ENCODE measurements at regions not wholly inside any gene's neighbourhood (a gene's known extent, or its start where the extent isn't known, plus 50 kb on each side); places are given as distances from the start of the nearest gene placed in this dataset.
"Not testable (repeated sequence)": the region's sequence is repeated elsewhere in the genome, so short reads cannot be mapped to it uniquely, and the experiment has no call there.

DNA sequence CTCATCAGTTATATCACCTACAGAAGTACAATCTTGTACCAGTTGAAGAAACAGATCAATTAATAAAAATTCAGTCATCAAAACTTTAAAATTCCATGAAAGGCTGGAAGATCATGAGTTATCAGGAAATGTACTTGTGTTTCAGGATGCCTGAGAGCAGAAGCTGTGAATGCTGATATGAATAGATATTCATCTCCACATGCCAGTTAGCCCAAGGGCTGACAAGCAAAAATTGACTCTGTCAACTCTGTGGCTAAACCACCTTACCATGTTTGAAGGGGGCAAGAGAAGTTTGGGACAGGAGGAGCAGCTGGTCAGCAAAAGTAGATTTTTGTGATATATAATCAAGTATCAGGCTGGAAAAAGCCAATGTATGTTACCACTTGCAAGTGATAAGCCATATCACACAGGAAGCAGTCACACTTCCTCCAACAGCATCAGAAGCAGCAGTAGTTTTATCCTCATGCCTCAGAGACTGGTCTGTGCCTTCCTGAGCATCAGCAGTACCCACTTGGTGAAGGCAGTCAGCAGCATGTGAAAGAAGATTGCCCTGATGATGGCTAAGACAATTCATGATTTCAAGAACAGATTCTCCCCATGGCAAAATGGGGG lies 328.2 kb upstream of the CNTNAP5 start:
- DNase-seq (ENCODE audit: low read depth, low spot score) = no peak

DNA sequence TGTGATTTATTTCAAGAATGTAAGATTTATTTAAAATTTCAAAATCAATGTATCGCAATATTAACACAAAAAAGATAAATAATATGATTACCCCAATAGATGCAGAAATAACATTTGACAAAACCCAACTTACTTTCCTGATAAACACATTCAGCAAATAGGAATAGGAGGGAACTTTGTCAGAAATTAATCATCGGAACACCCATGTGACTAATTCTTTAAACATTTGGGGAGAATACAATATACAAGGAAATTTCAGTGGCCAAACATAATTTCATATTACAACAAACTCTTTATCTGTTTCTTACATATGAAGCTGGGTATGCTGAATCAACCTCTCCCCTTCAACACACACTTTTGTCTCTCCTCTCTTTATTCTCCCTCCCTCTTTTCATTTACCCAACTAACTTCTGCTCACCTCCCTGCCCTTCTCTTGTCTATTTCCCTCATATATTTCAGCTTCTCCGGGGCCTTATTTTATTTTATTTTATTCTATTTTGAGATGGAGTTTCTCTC lies 309.6 kb upstream of the CNTNAP5 start:
- no peak for DNase-seq (ENCODE audit: low read depth, low spot score)

DNA sequence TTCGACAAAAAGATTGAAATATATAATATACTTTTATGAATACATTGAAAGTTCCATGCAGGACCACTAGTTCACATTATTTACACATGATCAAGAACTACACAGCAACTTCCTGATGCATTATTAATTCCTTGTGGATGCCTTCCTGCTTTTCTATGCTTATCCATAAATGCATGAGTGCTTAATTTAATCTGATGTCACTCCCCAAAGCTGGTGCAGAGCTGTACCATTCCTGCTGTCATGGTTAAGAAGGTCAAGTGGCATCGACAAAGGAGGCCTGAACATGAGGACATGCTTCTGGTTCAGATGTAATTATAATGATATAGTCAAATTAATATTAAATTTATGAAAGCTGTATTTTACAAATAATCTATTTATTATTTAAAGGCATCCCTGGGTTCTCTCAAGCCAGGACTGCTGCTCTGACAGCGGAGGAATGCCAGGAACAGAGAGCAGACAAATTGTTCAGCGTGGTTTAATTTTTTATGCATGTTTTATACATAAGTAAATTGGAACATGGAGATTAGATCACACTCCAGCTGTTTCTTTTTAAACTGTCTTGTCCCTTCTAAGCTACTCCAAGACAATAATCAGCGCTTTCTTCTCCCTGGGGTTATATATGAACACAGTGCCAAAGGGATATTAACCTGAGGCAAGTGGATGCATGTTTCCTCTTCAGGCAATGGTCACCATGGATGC lies 307.3 kb upstream of the CNTNAP5 start:
- no peak for DNase-seq (ENCODE audit: low read depth, low spot score)

DNA sequence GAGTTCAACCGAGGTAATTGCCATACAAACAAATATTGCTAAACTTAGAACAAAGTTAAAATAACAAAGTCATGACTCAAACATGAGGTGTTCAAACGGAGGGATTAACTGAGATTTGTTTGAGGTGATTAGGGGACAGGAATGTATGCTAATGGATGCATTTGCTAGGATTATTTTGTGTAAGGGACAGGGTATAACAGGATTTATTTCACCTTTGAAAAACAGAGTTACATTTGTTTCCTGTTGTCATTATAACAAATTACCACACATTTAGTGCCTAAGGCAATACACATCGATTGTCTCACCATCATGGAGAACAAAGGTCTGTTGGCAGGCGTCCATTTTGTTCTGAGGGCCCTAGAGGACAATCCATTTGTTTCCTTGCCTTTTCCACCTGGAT lies 304.3 kb upstream of the CNTNAP5 start:
- no peak for DNase-seq (ENCODE audit: low read depth, low spot score)

DNA sequence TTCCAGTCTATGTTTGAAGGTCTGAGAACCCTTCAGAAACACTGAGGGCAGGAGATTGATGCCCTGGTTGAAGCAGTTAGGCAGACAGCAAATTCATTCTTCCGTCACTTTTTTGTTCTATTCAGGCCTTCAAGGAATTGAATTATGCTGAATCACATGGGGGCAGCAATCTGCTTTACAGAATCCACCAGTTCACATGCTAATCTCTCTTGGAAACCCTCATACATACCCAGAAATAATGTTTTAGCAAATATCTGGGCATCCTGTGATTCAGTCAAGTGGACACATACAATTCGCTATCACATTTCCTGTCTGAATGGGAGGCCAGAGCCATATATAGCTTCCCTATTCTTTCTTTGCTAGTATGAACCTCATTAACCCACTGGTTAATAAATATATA lies 301.4 kb upstream of the CNTNAP5 start:
- DNase-seq (ENCODE audit: low read depth, low spot score) = no peak

DNA sequence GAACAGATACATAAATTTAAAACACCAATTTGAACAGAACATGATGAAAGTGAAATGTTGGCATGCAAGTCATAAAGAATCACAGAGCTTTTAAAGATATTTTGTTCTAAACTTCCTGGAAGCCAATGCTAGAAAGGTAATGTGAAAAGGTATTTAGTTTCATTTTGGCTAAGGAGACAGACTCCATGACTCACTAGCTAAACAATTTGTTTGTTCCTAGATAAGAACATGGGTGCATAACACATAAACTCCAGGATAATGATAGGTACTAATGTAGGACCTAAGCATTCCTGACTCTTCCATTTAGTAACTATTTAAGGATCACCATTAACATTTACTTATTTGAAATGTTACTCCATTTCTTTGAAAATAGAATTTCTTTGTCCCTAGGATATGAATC lies 292.5 kb upstream of the CNTNAP5 start:
- DNase-seq (ENCODE audit: low read depth, low spot score) = no peak

DNA sequence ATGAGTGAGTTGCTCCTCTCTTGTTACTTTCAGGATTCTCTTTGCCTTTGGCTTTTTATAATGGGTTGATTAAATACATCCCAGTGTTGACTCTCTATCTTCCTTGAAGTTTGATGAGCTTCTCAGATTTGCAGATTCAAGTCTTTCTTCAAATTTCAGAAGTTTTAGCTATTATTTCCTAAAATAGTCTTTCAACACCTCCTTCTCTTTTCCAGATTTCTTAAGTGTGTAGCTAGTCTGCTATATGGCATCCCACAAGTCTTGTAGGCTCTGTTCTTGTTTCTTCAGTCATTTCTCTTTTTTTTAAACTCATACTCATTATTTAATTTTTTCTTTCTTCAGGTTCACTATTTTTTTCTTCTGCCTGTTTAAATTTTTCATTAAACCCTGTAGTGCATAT lies 287.7 kb upstream of the CNTNAP5 start:
- DNase-seq (ENCODE audit: low read depth, low spot score) = no peak

DNA sequence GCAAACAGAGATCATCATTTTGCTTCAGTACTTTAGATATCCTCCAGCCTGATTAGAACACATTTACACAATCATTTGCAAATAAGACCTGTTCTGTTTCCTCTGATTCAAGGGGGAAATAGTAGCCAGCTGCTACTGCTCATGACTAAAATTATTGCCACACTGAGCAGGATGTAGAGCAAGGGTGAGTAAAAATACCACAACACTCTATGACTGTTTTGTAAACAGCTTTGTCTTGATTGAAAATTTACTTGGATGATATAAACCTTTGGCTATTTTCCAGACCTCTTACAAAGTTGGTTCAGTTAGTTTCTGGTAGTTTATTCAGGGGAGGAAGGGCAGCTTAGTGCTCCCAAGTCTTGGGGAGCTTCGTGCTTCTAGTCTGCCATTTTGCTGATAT lies 286.4 kb upstream of the CNTNAP5 start:
- DNase-seq (ENCODE audit: low read depth, low spot score) = no peak

DNA sequence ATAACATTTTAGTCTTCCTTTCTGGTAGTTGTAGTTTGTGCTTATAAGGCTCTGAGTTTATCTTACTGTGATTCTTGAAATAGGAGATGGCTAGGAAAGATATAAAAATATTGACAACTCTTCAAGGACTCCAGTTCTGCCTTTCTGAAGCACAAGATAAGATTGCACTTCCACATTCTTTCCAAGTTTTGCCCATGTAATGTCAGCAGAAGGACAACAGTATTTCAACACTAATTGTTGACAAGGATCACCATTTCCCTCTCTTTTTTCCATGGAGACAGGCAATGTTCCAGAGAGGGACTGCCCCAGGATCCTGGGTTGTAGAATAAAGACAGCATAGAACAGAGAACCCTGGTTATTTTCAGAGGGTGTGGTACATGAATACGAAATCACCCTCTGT lies 279.1 kb upstream of the CNTNAP5 start:
- no peak for DNase-seq (ENCODE audit: low read depth, low spot score)

DNA sequence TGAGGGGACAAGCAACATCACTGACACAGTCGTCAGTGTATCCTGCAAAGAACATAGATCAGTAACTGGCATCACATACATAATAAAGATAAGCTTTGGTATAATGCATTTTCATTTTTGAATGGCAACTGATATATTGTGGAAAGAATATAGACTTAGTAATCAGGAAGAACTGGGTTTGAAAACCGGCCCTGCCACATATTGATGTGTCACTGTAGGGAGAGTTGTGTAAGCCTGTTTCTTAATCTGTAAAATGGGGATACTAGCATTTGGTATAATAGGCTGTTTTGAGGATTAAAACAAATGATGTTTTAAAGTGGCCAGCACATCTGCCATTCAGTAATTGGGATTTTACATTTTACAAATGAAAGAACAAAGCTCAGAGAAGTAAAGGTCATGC lies 277.8 kb upstream of the CNTNAP5 start:
- no peak for DNase-seq (ENCODE audit: low read depth, low spot score)

DNA sequence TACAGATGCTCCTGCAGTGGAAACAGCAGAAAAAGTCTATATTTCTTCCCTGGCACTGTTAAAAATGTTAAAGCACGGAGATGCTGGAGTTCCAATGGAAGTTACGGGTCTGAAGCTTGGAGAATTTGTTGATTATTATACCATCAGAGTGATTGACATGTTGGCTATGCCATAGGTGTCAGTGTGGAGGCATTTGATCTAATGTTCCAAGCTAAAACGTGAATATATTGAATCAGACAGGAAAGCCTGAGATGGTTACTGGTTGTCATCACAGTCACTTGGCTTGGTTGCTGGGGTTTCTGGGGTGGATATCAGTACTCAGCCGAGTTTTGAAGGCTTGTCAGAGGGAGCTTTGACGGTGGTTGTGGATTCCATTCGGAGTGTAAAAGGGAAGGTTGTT lies 262.9 kb upstream of the CNTNAP5 start:
- no peak for DNase-seq (ENCODE audit: low read depth, low spot score)

DNA sequence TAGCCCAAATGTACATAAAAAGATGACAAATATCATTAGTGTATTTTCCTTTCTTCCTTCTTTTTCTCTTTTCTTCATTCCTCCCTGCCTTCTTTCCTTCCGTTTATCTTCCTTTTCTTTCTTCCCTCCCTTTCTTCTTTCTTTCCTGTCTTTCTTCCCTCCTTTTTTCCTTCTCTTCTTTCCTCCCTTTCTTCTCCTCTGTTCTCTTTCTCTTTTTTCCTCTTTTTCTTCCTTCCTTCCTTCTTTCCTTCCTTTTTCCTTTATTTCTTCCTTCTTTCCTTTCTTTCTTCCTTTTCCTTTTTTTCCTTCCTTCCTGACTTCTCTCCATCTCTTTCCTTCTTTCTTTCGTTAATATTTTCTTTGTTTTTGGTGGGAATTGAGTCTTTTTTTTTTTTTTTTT lies 256.9 kb upstream of the CNTNAP5 start:
- no peak for DNase-seq (ENCODE audit: low read depth, low spot score)

DNA sequence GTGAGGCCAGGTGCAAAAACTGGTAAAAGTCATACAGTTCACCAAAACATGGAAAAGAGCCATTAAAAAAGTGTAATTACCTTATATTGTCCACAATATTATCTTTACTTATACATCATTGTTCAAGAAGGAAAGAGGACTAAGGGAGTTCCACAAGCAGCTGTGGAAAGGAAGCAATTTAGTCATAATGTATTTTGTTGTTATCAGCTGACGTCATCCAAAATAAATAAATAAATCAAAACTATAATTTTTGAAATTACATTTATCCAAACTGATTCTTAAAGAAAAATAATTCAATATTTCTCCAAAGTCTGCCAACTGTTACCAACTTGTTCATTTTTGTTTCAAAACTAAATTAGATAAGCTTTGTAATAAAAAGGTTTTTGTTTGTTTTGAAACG lies 256.1 kb upstream of the CNTNAP5 start:
- no peak for DNase-seq (ENCODE audit: low read depth, low spot score)

DNA sequence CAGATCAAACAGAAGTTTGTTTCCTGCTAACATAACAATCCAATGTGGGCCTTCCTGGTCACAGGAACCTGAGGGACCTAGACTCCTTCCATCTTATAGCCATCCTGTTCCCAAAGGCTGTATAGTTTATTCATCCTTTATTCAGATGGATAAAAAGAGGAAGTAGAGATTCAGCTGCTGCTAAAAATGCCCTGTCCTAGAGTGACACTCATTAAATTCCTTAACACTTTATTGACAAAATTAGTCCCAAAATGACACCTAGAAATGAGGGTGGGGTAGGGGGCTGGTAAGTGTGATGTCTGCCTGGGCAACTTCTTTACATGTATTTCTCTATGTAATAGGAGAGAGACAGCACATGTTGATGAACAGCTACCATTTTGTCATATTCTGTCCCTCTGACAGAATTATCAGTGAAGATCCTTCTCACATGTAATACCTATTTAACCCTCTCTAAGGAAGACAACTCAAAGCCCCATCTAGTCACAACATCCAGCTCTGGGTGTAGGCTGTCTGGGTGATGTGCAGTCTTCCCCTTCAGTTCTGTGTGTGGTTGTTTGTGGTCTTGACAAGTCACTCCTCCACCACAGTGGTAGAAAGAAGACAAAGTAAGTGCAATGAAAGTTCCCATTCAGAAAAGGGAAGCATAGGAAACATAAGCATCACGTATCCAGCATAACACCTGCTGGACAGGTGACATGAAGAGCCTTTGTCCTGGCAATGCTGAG lies 253.9 kb upstream of the CNTNAP5 start:
- DNase-seq (ENCODE audit: low read depth, low spot score) = no peak

DNA sequence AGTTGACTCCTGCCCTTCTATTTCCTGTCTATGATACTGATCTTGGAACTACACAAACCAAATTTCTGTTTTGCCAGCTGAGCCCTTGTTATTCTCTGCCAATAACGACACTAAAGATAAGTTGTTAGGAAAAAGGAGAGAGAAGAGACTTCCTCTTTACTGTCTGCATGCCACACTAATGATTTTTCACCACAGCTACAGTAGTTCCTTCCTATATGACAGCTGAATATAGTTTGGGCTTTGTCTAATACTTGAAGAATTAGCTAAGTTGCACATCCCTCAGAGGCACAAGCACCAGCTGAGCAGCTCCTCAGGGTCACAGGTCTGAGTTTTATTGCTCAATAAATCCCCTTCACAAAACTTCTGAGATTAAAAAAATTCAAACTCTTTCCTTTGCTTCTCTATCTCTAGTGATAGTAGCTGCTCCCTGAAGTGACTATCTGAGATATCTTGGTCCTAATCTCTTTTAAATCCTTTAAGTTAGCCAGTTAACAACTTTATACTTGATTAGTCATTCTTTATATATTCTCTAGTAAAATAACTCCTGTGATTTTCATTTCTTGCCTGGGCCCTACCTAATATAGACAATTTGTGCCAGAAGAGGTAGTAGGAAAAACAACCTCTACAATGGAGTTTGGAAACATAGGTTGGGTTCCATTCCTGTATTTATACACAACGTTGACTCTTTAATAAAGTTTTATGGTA lies 253.0 kb upstream of the CNTNAP5 start:
- DNase-seq (ENCODE audit: low read depth, low spot score) = no peak

DNA sequence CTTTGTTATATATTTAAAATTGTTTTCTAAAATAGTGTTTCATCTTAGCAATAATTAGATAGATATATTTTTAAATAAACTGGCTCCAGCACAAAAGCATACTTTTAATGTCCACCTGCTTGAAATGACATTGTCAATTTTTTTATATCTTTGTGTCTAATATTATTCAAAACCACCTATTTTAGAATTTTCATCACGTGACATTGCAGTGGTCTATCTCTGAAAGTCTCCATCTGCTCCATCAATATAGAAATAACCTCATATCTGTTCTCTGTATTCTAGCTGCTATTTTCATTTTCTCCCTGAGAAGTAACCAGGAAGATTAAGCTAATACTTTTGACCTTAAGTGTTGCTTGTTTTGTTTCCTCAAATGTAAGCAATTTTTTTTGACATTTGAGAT lies 248.0 kb upstream of the CNTNAP5 start:
- no peak for DNase-seq (ENCODE audit: low read depth, low spot score)

DNA sequence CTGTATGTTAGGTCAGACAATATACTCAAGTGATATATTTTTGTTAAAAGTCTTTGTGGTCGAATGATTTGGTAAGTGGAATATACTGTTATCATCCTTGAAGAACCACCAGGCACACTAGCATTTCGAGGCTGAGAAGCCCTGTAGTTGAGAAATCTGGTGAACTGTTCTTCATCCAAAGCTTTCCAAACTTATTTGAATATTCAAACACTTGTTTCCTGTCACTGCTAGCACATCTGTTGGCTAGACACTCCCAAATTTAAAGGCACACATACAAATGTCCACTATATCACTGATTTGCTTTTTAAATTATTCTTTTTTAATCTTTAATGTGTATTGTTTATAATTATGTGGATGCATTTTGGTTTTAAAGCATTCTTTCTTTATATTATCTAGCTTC lies 241.9 kb upstream of the CNTNAP5 start:
- DNase-seq (ENCODE audit: low read depth, low spot score) = no peak

DNA sequence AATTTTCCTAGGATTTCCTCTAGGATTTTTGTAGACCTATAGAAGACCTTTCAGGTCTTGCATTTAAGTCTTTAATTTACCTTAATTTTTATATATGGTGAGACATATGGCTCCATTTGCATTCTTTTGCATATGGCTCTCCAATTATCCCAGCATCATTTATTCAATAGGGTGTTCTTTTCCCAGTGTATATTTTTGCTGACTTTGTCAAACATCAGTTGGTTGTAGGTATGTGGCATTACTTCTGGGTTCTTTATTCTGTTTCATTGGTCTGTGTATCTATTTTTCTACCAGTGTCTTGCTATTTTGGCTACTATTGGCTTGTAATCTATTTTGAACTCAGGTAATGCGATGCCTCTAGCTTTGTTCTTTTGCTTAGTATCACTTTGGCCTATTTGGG lies 239.8 kb upstream of the CNTNAP5 start:
- DNase-seq (ENCODE audit: low read depth, low spot score) = no peak

DNA sequence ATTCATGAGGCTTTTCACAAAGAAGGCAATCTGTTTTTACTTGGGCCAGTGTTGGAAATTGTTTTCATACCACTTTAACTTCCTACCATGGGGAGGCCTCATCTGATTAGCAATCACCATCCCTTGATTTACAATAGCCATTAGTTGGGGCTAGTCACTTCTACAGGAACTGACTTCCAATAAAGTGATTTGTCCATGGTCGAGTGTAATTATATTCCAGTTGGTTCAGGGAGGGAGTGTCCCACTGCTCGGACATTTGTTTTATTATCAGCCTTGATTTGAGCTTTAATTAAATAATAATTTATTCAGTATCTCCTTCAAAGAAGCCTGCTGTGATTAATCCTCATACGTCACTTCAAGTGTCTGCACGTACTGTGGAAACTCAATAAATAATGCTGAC lies 233.9 kb upstream of the CNTNAP5 start:
- DNase-seq (ENCODE audit: low read depth, low spot score) = no peak

DNA sequence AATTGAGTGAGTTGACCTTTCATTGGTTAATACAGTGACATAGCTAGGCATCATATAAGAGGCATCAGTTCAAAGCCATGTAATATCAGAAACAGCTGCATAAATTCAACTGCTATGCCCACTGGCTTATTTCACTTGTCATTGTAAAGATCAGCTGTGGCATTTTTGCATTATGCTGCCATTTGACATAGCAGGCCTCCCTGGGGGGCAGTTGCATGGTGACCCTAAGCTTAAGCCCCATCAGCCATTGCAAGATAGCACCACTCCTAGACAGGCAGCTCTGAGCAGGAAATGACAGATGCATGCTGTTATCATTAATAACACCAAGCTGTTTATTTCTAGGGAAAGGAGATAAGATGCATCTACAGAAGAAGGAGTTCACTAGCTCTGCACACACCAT lies 233.4 kb upstream of the CNTNAP5 start:
- DNase-seq (ENCODE audit: low read depth, low spot score) = no peak

DNA sequence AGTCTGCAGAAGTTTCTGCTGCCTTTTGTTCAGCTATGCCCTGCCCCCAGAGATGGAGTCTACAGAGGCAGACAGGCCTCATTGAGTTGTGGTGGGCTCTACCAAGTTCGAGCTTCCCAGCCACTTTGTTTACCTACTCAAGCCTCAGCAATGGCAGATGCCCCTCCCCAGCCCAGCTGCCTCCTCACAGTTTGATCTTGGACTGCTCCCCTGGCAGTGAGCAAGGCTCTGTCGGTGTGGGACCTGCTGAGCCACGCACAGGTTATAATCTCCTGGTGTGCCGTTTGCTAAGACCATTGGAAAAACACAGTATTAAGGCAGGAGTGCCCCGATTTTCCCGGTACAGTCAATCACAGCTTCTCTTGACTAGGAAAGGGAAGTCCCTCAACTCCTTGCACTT lies 221.0 kb upstream of the CNTNAP5 start:
- DNase-seq (ENCODE audit: low read depth, low spot score) = not testable (repeated sequence)

DNA sequence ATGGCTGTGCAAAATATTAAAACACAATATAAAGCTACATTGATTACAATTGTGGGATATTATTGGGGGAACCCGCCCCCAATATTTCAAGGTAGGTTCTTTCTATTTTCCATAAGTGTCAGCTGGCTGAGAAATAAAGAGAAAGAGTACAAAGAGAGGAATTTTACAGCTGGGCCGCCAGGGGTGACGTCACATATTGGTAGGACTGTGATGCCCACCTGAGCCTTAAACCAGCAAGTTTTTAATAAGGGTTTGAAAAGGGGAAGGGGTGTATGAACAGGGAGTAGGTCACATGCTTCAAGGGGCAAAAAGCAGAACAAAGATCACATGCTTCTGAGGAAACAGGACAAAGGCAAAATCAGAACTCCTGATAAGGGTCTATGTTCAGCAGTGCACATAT lies 219.3 kb upstream of the CNTNAP5 start:
- DNase-seq (ENCODE audit: low read depth, low spot score) = not testable (repeated sequence)

Data from astrocyte of the hippocampus (primary cell).